ENCODE measurements at regions not wholly inside any gene's neighbourhood (a gene's known extent, or its start where the extent isn't known, plus 50 kb on each side); places are given as distances from the start of the nearest gene placed in this dataset.
"Not testable (repeated sequence)": the region's sequence is repeated elsewhere in the genome, so short reads cannot be mapped to it uniquely, and the experiment has no call there.

- not testable (repeated sequence) for DNase-seq
These were observed 238.9 kb downstream of the TMEM121 start for GRCh38 chr14:105765072-105765825.

- DNase-seq: no peak
These were observed 239.7 kb downstream of the TMEM121 start for GRCh38 chr14:105765893-105766614.

GRCh38 chr14:105767315-105767714 lies 240.9 kb downstream of the TMEM121 start:
- DNase-seq: no peak

GRCh38 chr14:105768039-105768438 lies 241.7 kb downstream of the TMEM121 start:
- DNase-seq: not testable (repeated sequence)

- DNase-seq: not testable (repeated sequence)
These were observed 242.8 kb downstream of the TMEM121 start for GRCh38 chr14:105769061-105769730.

- DNase-seq: not testable (repeated sequence)
These were observed 244.3 kb downstream of the TMEM121 start for GRCh38 chr14:105770619-105771216.

GRCh38 chr14:105771261-105772226 lies 245.2 kb downstream of the TMEM121 start:
- DNase-seq: not testable (repeated sequence)

- not testable (repeated sequence) for DNase-seq
These were observed 246.4 kb downstream of the TMEM121 start for GRCh38 chr14:105772710-105773250.

- no peak for DNase-seq
These were observed 247.2 kb downstream of the TMEM121 start for GRCh38 chr14:105773584-105773983.

GRCh38 chr14:105774001-105774400 lies 247.6 kb downstream of the TMEM121 start:
- no peak for DNase-seq

GRCh38 chr14:105774585-105775348 lies 248.4 kb downstream of the TMEM121 start:
- not testable (repeated sequence) for DNase-seq

GRCh38 chr14:105775349-105775923 lies 249.1 kb downstream of the TMEM121 start:
- DNase-seq: peak; percentile 56

- not testable (repeated sequence) for DNase-seq
These were observed 249.7 kb downstream of the TMEM121 start for GRCh38 chr14:105776112-105776511.

GRCh38 chr14:105776924-105777323 lies 250.5 kb downstream of the TMEM121 start:
- DNase-seq: no peak

GRCh38 chr14:105783707-105784106 lies 257.3 kb downstream of the TMEM121 start:
- no peak for DNase-seq

GRCh38 chr14:105793836-105794235 lies 267.5 kb downstream of the TMEM121 start:
- DNase-seq: no peak

- DNase-seq: no peak
These were observed 271.2 kb downstream of the TMEM121 start for GRCh38 chr14:105797546-105797945.

GRCh38 chr14:105805701-105806100 lies 279.3 kb downstream of the TMEM121 start:
- DNase-seq: no peak

GRCh38 chr14:105806568-105806967 lies 280.2 kb downstream of the TMEM121 start:
- no peak for DNase-seq

GRCh38 chr14:105817971-105818711 lies 291.8 kb downstream of the TMEM121 start:
- DNase-seq: no peak
